Loucy (cell line): ENCODE measurements at regions not wholly inside any gene's neighbourhood (a gene's known extent, or its start where the extent isn't known, plus 50 kb on each side); places are given as distances from the start of the nearest gene placed in this dataset.

ENCODE experiments used
- CTCF ChIP-seq: fragments of 200-600 bp; sonication (generic); conservative IDR thresholded peaks from 2 replicates; pipeline ENCODE4 v1.5.1; 2014; ENCODE audit warnings: mild to moderate bottlenecking, antibody characterized with exemption, low read length
- EZH2phosphoT487 ChIP-seq: fragments of 200-600 bp; IDR thresholded peaks from 2 replicates; pipeline ENCODE4 v1.6.1; 2018; ENCODE audit warnings: antibody characterized with exemption, mild to moderate bottlenecking, moderate library complexity, borderline replicate concordance

GRCh38 chr4:181710143-181710542 lies 533.1 kb upstream of the TENM3 start:
- no peak for TF ChIP-seq CTCF
- no peak for TF ChIP-seq EZH2phosphoT487
